Ishikawa (cell line): ENCODE measurements at regions not wholly inside any gene's neighbourhood (a gene's known extent, or its start where the extent isn't known, plus 50 kb on each side); places are given as distances from the start of the nearest gene placed in this dataset.

ENCODE experiments used
- CEBPB ChIP-seq: IDR thresholded peaks from 2 replicates; pipeline ENCODE4 v1.6.1; 2012
- CREB1 ChIP-seq: IDR thresholded peaks from 2 replicates; pipeline ENCODE4 v1.6.1; 2012; ENCODE audit warnings: low read depth
- EGR1 ChIP-seq: IDR thresholded peaks from 2 replicates; pipeline ENCODE4 v1.6.1; 2012
- EP300 ChIP-seq: IDR thresholded peaks from 2 replicates; pipeline ENCODE4 v1.6.1; 2012; ENCODE audit warnings: borderline replicate concordance
- FOXM1 ChIP-seq: IDR thresholded peaks from 2 replicates; pipeline ENCODE4 v1.6.1; 2012; ENCODE audit warnings: low read depth, borderline replicate concordance
- MAX ChIP-seq: IDR thresholded peaks from 2 replicates; pipeline ENCODE4 v1.6.1; 2012
- NFIC ChIP-seq: IDR thresholded peaks from 2 replicates; pipeline ENCODE4 v1.6.1; 2012
- RAD21 ChIP-seq: IDR thresholded peaks from 2 replicates; pipeline ENCODE4 v1.6.1; 2012; ENCODE audit warnings: low read depth
- REST ChIP-seq: IDR thresholded peaks from 2 replicates; pipeline ENCODE4 v1.6.1; 2012; ENCODE audit warnings: low read depth, mild to moderate bottlenecking
- TAF1 ChIP-seq: IDR thresholded peaks from 2 replicates; pipeline ENCODE4 v1.6.1; 2012; ENCODE audit warnings: low read depth, mild to moderate bottlenecking
- TCF12 ChIP-seq: IDR thresholded peaks from 2 replicates; pipeline ENCODE4 v1.6.1; 2012; ENCODE audit warnings: low read depth
- TEAD4 ChIP-seq: IDR thresholded peaks from 2 replicates; pipeline ENCODE4 v1.6.1; 2012
- USF1 ChIP-seq: IDR thresholded peaks from 2 replicates; pipeline ENCODE4 v1.6.1; 2012
- YY1 ChIP-seq: IDR thresholded peaks from 2 replicates; pipeline ENCODE4 v1.6.1; 2012; ENCODE audit warnings: low read depth
- ZBTB7A ChIP-seq: IDR thresholded peaks from 2 replicates; pipeline ENCODE4 v1.6.1; 2012; ENCODE audit warnings: low read depth

GRCh38 chr22:35482974-35483373, 57.7 kb upstream of the RASD2 start:
- no peak for TF ChIP-seq USF1
- TF ChIP-seq TAF1 = no peak
- TF ChIP-seq YY1 = no peak
- no peak for TF ChIP-seq EGR1
- TF ChIP-seq MAX = no peak
- no peak for TF ChIP-seq FOXM1
- TF ChIP-seq TEAD4 = no peak
- TF ChIP-seq RAD21 = no peak
- no peak for TF ChIP-seq REST
- TF ChIP-seq NFIC = no peak
- no peak for TF ChIP-seq TCF12
- no peak for TF ChIP-seq CREB1
- no peak for TF ChIP-seq ZBTB7A
- TF ChIP-seq CEBPB = no peak
- no peak for TF ChIP-seq EP300

- TF ChIP-seq RAD21 (no peak), REST (no peak), ZBTB7A (no peak), TCF12 (no peak), NFIC (no peak), YY1 (no peak), USF1 (no peak), CEBPB (no peak), MAX (no peak), EP300 (no peak), EGR1 (no peak), CREB1 (no peak), TAF1 (no peak), TEAD4 (no peak), FOXM1 (no peak)
Observed at GRCh38 chr22:35483730-35484129, 56.9 kb upstream of the RASD2 start.

GRCh38 chr22:35484651-35485556, 55.7 kb upstream of the RASD2 start:
- TF ChIP-seq EGR1 (no peak), TEAD4 (no peak), USF1 (no peak), ZBTB7A (no peak), FOXM1 (no peak)

- TF ChIP-seq USF1 (no peak), EP300 (no peak), MAX (no peak), TCF12 (no peak), TAF1 (no peak), FOXM1 (no peak), CREB1 (no peak), ZBTB7A (no peak), EGR1 (no peak), RAD21 (no peak), TEAD4 (no peak), CEBPB (no peak), NFIC (no peak), YY1 (no peak)
Observed at GRCh38 chr22:35486116-35486631, 54.5 kb upstream of the RASD2 start.
